Ovary (tissue), 7 donors: ENCODE measurements at regions not wholly inside any gene's neighbourhood (a gene's known extent, or its start where the extent isn't known, plus 50 kb on each side); places are given as distances from the start of the nearest gene placed in this dataset.

Experiments
- DNase-seq, 5 donors: peaks; one replicate each; pipeline ENCODE4 v3.0.0-alpha.2; 2019 to 2020
- H3K27ac ChIP-seq, 2 donors: fragments of 200-600 bp; one replicate each; pipeline versions ENCODE4 v1.5.1 to v1.8.0; 2019 to 2022
- H3K27me3 ChIP-seq: fragments of 200-600 bp; one replicate; pipeline ENCODE4 v1.8.0; 2022
- H3K36me3 ChIP-seq: fragments of 200-600 bp; sonication (generic); one replicate; pipeline ENCODE4 v1.5.1; 2019
- H3K4me1 ChIP-seq: one replicate; pipeline ENCODE4 v1.8.1; 2013; ENCODE audit warnings: mild to moderate bottlenecking, moderate library complexity; ENCODE audit not compliant: insufficient read depth
- H3K4me3 ChIP-seq: fragments of 200-600 bp; sonication (generic); one replicate; pipeline ENCODE4 v1.5.1; 2017
- H3K9me3 ChIP-seq, 2 donors: fragments of 200-600 bp in 1 of 2; sonication (generic) in 1 of 2; one replicate each; pipeline versions ENCODE4 v1.5.1 to v1.8.1; 2013 to 2019; ENCODE audit warnings: mild to moderate bottlenecking in 1 of 2, moderate library complexity in 1 of 2
- EP300 ChIP-seq: sonication (generic); formaldehyde crosslinking; IDR thresholded peaks from one replicate; pipeline ENCODE4 v1.6.1; 2017; ENCODE audit warnings: antibody characterized with exemption
- POLR2A ChIP-seq: fragments of 450-650 bp; IDR thresholded peaks from one replicate; pipeline ENCODE4 v1.6.1; 2017; ENCODE audit warnings: antibody characterized with exemption, mild to moderate bottlenecking, moderate library complexity
- WGBS, 3 donors: extraction: QIAGEN DNeasy Blood & Tissue Kit in 1 of 3; methylation state at CpG; one replicate each; pipeline versions ENCODE4 v1.1.5 to v1.1.7; 2013 to 2017; 5-methylcytosine and 5-hydroxymethylcytosine counted together
- intact Hi-C, 4 donors: fragments of 100-400 bp; cut with DNase I; formaldehyde crosslinking; loops; one replicate each; pipeline versions ENCODE4 v1.11.0 to v1.15.1; 2022 to 2023
- TF ChIP-seq, protein P1 (sequence below), 3 donors: fragments of 450-650 bp in 2 of 3; fragments of 200-600 bp in 1 of 3; IDR thresholded peaks; one replicate each; pipeline versions ENCODE4 v1.5.1 to v1.8.0; 2016 to 2022; ENCODE audit warnings: antibody characterized with exemption in 3 of 3, mild to moderate bottlenecking in 1 of 3
- donor health status: DM: no; HTN: no; CAD: no; lungs with moderate emphysema.
- donor health status: DM: no; HTN: no; CAD: no.
- donor health status: Bipolar disorder and iron deficiency.
- donor health status: DM: no; HTN: no; CAD: no.
- donor health status: DM: yes; HTN: yes; CAD: no.

DNA sequence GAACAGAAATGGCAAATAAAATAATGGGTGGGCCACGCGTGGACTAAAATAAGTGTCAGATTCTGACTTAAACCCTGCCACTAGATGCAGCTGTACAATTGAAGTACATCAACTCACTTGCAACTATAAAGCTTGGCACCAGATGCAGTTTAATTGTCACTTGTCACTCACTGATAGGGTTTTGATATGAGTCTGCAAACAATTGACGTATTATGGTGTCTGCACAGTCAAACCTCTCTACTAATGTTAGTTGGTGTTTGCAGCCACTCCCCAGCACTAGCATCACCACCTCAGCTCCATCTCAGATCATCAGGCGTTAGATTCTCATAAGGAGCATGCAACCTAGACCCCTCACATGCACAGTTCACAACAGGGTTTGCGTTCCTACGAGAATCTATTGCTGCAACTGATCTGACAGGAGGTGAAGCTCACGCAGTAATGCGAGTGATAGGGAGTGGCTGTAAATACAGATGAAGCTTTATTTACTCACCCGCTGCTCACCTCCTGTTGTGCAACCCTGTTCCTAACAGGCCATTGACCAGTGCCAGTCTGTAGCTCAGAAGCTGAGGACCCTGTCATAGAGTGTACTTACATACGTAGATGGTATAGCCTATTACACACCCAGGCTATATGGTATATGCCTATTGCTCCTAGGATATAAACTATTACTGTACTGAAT is 72.1 kb upstream of the SEMA6A start:
- Histone ChIP-seq H3K4me3 (no peak overlapping the region), H3K4me1 (no peaks in the 10 kb centered on the region), H3K9me3 (no peaks in the 10 kb centered on the region), H3K27ac (no peak overlapping the region), H3K27me3 (no peaks in the 10 kb centered on the region), H3K36me3 (no peaks in the 10 kb centered on the region)
- WGBS, 3 donors = 95 to 96% (median 96%) methylated on average over 10 of the region's 10 CpGs
- DNase-seq = no peak
- TF ChIP-seq, protein P1, sequence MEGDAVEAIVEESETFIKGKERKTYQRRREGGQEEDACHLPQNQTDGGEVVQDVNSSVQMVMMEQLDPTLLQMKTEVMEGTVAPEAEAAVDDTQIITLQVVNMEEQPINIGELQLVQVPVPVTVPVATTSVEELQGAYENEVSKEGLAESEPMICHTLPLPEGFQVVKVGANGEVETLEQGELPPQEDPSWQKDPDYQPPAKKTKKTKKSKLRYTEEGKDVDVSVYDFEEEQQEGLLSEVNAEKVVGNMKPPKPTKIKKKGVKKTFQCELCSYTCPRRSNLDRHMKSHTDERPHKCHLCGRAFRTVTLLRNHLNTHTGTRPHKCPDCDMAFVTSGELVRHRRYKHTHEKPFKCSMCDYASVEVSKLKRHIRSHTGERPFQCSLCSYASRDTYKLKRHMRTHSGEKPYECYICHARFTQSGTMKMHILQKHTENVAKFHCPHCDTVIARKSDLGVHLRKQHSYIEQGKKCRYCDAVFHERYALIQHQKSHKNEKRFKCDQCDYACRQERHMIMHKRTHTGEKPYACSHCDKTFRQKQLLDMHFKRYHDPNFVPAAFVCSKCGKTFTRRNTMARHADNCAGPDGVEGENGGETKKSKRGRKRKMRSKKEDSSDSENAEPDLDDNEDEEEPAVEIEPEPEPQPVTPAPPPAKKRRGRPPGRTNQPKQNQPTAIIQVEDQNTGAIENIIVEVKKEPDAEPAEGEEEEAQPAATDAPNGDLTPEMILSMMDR (IDR thresholded peaks at IDR 0.05) = no peak
- intact Hi-C loops = no loop called here

DNA sequence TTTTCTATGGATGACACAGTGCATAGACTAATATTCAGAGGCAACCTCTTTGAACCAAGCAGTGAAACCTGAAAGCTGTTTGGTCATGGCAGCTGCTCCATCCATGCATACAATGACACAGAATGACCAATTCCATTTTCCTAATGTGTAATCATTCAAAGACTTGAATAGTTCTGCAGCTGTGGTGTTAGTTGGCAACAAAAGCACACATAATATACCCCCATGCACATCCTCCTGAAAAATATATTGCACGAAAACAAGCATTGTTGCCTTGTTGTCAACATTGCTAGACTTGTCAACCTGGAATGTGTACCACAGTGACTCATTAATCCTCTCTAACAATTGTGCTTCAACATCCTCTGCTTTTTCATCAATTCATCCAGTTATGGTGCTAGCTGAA is 71.0 kb upstream of the SEMA6A start:
- Histone ChIP-seq H3K4me3 (no peak overlapping the region), H3K4me1 (no peaks in the 10 kb centered on the region), H3K27ac (no peak overlapping the region), H3K36me3 (no peaks in the 10 kb centered on the region), H3K27me3 (no peaks in the 10 kb centered on the region), H3K9me3 (no peaks in the 10 kb centered on the region)
- no peak for DNase-seq
- intact Hi-C loops = no loop called here
- 87 to 90% (median 90%) methylated on average over 1 of the region's 1 CpG for WGBS, 3 donors
- TF ChIP-seq POLR2A = no peak
- no peak for TF ChIP-seq EP300
- TF ChIP-seq, protein P1 (IDR thresholded peaks at IDR 0.05) = no peak

DNA sequence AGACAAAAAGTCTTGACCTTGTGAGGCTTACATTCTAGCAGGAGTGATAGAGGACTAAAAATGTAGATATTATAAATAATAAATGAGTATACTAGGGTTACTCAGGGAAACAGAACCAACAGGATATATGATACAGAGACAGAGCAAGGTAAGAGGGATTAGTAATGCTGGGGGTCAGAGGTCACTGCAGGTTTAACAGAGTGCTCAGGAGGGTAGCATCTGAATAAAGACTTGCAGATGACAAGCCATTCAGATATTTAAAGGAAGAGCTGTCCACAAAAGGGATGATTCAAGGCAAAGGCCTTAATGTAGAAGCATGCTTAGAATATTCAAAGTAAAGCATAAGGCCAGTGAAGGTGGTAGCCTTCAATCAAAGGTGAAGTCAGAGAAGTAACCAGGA is 65.6 kb upstream of the SEMA6A start:
- intact Hi-C loops = no loop called here
- no peaks in the 10 kb centered on the region for H3K27me3 ChIP-seq
- H3K9me3 ChIP-seq = no peaks in the 10 kb centered on the region
- no peak for TF ChIP-seq EP300
- no peak for TF ChIP-seq POLR2A
- TF ChIP-seq, protein P1 (IDR thresholded peaks at IDR 0.05) = no peak
- no peaks in the 10 kb centered on the region for H3K4me1 ChIP-seq
- H3K4me3 ChIP-seq = no peak overlapping the region
- H3K36me3 ChIP-seq = no peaks in the 10 kb centered on the region
- no peak overlapping the region for H3K27ac ChIP-seq
- no peak for DNase-seq

DNA sequence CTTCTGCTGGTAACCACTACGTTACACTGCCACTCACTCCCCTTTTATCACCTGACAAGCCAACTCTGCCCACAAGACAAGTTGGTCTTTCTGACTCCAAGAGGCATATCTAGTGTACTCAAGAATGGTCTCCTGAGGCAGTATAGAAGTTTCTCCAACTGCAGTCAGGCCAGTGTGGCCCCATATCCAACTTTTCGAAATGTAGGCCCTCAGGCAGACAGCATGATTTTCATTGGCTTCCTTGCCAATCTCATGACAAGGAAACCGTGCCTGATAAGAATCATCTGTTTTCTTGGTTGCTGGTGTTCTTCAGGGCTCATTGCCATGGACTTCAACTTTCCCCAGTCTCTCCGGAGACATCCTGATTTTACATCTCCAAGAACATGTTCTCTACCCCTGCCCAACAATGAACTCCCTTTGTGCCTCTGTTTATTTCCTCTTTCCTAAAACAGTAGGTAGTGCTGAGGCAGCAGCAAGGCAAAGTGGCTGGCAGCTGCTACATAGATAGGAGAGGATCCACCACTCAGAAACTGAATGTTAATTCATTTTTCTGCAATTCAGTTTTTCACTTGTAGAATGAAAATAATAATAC is 62.6 kb upstream of the SEMA6A start:
- Histone ChIP-seq H3K4me3 (no peak overlapping the region), H3K27ac (no peak overlapping the region), H3K9me3 (no peaks in the 10 kb centered on the region), H3K36me3 (no peaks in the 10 kb centered on the region), H3K4me1 (no peaks in the 10 kb centered on the region), H3K27me3 (no peaks in the 10 kb centered on the region)
- no peak for DNase-seq
- 63 to 68% (median 66%) methylated on average over 4 of the region's 4 CpGs for WGBS, 3 donors
- intact Hi-C loops = no loop called here
- TF ChIP-seq, protein P1 (IDR thresholded peaks at IDR 0.05) = no peak
- TF ChIP-seq POLR2A (no peak), EP300 (no peak)
